HG03095 (cell line): ENCODE measurements at regions not wholly inside any gene's neighbourhood (a gene's known extent, or its start where the extent isn't known, plus 50 kb on each side); places are given as distances from the start of the nearest gene placed in this dataset.
"Not testable (repeated sequence)": the region's sequence is repeated elsewhere in the genome, so short reads cannot be mapped to it uniquely, and the experiment has no call there.

Experiments
- ATAC-seq: cut with Tn5 transposase; IDR thresholded peaks from one replicate; pipeline ENCODE4 v1.9.1; 2021; ENCODE audit warnings: moderate library complexity; ENCODE audit not compliant: unreplicated experiment

DNA sequence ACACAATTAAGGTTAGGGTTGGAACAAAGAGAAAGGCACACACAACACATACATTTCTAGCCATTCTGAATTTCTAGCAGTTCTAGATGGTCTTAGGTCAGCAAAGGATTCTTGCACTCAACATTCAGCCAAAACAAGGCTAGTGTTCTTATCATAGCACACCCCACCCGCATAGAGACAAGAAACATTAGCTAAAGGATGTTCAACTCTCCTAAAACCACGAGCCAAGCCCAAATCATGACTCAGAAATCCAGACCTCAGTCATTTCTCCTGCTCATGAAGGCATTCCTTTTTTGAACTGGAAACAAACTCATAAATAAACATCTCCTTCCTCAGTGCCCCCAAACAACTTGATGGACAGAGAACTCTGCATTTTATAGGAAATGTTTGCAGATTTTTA, 293.0 kb upstream of the NOTCH2NLA start:
- ATAC-seq = not testable (repeated sequence)

DNA sequence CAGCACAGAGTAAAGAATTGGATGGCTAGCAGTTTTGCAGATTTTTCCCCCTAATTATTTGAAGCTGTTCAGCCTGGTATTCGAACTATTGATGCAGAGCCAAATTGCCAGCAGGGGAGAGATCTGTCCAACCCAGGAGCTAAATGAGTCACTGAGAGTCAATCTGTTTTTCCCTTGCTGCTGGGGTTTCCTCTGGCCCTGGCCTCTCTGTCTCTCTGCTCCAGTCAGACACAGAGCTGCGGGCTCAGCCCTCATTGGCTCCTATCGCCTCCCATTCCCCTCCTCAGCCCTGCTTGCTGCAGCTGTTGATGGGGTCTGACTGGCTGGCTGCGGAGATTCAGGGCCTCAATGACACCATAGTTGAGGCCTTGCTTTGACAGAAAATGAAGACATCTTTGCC, 284.9 kb upstream of the NOTCH2NLA start:
- not testable (repeated sequence) for ATAC-seq

DNA sequence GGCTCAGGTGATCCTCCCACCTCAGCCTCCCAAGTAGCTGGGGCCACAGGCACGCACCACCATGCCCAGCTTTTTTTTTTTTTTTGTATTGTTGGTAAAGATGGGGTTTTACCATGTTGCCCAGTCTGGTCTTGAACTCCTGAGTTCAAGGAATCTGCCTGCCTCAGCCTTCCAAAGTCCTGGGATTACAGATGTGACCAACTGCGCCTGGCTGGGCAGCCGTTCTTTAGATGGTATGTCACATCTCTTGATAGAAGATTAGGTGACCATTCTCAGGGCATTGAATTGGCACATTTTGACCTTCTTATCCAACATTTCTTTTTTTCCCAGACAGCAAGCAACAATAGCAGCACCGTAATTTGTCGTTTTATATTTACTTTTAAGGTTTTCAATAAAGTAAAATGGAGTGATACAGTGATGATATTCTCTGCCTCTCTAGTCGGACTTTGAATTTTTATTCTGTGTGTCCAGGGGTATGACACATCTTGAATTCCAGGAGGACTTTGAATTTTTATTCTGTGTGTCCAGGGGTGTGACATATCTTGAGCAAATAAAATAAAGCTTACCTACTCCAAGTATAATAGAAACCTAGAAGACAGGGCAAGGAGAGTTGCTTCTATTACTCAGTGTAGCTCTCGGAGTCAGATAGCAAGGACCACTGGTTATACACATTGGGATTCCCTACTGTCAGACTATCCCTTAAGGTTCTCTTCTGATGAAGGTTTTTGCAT, 282.4 kb upstream of the NOTCH2NLA start:
- not testable (repeated sequence) for ATAC-seq

DNA sequence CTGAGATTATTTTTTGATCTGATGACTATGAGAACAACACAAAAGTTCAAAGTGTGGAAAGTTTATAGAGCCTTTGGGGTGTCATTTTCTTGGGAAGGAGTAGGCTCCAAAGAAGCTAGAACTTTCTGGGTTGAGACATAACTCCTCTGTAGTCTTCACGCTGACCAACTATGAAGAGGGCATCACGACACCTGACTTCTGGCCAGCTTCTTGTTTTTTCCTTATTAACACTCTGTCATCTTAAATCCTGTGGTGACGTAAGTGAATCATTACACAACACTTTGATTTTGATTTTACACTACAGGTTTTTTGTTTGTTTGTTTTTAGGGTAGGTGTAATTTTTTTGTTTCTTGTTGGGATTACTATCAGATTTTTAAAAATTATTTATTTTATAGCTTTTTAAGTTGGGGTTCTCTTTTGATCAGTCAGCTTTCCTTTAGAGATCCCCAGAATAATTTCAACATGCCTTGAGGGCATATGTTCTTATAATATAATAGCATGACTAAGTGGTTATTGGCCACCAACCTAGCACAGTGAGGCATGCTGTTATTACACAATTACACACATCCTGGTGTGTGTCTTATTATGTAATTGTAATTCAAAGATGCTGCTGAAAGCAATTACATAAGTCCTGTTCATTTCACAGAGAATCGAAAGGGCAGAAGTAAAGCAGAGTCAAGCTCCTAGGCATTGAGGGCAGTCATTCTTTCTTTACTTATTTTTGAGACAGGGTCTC, 281.6 kb upstream of the NOTCH2NLA start:
- not testable (repeated sequence) for ATAC-seq

DNA sequence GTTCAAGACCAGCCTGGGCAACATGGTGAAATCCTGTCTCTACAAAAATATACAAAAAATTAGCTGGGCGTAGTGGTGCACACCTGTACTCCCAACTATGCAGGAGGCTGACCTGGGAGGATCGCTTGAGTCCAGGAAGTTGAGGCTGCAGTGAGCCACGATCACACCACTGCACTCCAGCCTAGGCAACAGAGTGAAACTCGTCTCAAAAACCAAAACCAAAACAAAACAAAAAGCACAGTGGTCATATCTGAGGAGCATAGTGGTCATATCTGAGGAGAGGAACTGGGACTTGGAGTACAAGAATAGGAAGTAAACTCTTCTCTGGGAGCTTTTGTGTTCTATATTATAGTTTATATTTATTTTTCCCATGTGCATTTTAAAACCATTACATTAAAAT, 275.3 kb upstream of the NOTCH2NLA start:
- ATAC-seq = not testable (repeated sequence)

DNA sequence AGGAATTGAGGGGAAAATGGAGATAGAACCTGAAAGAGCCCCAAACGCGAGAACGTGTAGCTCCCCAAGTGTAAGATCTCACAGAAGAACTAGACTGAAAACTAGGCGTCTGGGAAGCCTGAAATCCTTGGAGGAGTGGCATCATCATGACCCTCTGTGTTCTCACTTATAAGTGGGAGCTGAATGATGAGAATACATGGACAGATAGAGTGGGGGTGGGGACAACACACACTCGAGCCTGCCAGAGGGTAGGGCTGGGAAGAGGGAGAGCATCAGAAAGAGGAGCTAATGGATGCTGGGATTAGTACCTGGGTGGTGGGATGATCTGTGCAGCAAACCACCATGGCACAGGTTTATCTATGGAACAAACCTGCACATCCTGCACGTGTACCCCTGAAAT, 258.7 kb upstream of the NOTCH2NLA start:
- not testable (repeated sequence) for ATAC-seq

DNA sequence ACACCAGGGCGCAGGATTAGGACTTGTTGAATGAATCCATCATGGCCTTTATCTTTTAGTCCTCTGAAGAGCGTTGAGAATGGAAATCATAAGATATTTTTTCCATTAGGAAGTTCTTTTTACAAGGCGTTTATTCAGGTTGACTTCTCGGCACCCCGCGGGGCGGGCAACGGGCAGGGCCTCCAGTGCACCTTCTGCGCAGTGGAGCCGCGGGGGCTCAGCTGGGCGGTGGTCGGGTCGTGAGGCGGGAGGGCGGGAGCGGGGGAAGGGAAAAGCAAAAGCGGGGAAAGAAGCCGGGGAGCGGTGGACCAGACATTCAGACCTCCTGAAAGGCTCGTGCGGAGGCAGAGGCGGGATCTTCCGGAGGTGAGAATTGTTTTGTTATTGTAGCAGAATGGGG, 258.3 kb upstream of the NOTCH2NLA start:
- ATAC-seq = not testable (repeated sequence)

DNA sequence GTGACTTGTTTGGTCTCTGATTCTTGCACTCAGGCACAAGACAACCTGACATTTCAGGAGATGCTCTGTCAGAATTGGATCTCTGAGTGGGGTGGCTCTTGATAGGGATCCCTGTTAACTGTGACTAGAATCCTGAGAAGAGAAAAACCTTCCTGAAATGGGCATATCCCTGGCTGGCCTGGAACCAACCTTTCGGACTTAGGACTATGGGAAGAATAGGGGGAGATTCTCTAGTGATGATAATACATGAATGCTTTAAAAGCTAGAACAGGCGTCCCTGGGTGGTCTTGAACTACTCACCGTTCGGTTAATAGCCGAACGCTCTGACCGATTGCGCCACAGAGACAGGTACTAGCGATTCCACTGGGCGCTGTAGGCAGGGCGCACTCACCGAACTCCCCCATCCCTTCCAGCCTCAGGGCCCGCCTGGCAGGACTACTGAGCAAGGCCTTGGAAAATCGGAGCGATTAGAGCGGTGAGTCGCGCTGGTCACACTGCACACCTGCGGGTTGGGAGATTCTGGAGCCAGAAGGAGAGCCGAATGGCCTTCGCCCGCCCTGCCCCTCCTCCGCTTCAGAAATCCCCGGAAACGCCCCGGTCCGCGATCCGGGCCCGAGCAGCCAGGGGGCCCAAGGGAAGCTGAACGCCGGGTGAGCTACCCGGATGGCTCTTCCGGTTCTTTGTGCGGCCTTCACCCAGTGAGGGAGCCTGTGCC, 257.6 kb upstream of the NOTCH2NLA start:
- not testable (repeated sequence) for ATAC-seq

DNA sequence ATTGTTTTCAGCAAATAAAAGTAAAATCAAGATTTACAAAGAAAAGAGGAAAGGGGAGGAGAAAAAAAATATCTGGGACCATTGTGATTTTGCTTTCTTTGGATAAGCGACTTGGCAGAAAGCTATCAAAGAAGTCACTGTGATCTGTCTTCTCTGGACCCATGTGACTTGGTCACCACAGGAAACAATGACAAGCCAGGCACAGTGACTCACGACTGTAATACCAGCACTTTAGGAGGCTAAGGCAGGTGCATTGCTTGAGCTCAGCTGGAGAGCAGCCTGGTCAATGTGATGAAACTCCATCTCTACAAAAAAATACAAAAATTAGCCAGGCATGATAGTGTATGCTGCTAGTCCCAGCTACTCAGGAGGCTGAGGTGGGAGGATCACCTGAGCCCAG, 255.4 kb upstream of the NOTCH2NLA start:
- not testable (repeated sequence) for ATAC-seq

DNA sequence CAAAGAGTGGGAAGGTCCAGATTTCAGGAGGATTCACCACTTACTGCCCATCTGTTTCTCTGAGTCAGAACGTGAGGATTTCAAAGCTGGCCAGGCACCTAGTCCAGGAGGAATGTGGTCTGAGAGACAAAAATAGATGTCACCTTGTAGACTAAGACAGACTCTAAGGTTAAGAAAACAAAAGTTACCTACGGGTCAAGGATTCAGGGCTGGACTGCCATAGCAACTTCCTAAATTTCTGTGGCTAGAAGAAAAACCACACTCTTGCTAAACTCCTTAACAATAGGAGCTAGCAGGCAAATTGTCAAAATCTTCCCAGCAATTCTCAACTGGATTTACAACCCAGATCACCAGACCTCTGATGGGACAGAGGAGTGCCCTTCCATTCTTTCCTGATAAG, 250.4 kb upstream of the NOTCH2NLA start:
- ATAC-seq = not testable (repeated sequence)

DNA sequence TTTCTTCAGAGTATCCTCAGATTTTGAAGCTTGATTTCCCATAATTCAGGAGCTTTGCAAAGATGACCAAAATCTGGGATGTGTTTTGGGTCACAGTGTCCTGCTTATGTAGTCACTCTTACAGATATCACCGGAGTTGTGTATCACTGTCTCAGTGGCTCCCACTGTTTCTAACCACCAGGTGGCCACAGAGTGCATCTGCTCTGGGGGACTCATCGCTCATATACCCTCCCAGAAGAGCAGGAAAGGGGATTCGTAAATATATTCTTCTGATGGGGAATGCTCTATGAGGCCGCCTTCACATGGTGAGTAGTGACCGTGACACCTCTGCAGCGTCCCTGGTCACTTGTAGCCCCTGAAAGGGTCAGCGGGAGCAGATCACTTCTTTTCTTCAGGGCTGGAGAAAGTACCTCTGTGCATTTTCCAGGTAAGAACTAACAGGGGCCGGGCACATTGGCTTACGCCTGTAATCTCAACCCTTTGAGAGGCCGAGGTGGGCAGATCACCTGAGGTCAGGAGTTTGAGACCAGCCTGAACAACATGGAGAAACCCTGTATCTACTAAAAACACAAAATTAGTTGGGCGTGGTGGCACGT, 249.4 kb upstream of the NOTCH2NLA start:
- ATAC-seq = not testable (repeated sequence)

DNA sequence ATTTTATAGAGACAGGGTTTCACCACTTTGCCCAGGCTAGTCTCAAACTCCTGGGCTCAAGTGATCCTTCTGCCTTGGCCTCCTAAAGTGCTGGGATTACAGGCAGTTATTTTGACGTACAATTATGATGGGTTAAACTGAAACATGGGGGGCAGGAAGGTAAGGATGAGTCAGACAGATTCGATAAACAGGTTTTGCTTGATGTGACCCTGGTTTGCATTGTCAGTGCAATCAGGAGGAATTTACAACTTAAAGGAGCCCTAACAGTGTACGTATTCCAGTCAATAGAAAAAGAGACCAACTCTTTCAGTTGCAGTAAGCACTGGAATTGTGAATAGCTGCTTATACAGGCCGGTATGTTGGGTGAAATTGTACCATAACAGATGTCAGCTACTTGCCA, 246.3 kb upstream of the NOTCH2NLA start:
- not testable (repeated sequence) for ATAC-seq

DNA sequence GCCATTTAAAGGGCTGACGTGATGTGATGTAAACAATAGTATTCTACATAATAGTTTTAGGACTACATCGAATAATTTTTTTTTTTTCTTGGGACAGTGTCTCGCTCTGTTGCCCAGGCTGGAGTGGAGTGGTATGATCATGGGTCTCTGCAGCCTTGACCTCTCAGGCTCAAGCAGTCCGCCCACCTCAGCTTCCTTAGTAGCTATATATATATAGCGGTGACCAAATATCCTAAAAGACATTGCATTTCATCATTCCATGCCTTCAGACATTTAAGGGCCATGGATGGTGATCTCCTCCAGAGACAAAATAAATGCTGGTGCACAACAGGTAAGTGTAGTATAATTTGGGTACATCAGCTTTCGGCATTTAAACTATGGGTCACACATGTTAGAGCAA, 245.4 kb upstream of the NOTCH2NLA start:
- ATAC-seq = not testable (repeated sequence)

DNA sequence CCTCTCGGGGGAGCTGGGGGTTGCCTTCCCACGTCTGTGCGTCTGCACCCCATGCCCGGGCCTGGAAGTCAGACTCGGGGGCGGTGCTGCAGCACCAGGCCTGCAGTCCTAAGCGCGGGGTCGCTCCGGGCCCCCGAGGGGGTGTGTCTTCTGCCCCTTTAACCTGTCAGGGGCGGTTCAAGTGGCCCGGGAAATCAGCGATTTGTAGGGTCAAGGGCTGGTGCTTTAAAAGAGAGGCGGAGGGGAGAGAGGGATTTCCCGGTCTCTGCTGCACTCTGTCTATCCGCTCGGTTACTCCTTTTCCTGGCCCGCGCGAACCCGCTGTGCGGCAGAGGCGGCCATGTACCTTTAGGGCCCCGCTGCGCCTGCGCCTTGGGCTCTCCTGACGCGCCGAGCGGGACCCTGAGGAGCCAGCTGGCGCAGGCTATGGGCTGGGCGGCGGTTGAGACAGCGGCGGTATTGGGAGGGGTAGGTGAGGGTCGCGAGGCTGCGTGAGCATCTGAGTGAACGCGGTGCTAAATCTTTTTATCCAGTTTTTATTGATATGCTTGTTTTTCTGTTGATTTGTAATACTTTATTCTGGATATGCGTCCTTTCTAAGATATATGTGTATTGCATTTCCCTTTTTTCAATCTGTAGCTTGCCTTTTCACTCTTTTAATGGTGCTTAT, 243.5 kb upstream of the NOTCH2NLA start:
- peak; percentile 89 for ATAC-seq

DNA sequence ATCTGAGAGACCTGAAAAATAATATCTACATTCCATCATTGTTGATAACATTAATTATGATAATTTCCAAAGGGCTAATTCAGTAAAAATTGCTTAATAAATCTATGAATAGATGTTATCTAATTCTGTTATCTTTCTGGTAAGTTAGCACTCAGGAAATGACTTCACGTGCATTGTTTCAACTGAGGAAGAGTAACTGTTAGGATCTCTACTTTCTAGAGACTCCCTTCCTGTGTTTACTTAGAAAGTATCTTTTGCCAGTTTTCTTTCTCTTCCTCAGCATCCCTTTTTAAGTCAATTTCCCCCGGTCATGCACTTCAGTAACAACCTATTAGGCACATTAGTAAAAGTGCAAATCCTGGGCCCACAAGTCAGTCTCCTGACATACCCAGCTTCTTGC, 231.1 kb upstream of the NOTCH2NLA start:
- not testable (repeated sequence) for ATAC-seq

DNA sequence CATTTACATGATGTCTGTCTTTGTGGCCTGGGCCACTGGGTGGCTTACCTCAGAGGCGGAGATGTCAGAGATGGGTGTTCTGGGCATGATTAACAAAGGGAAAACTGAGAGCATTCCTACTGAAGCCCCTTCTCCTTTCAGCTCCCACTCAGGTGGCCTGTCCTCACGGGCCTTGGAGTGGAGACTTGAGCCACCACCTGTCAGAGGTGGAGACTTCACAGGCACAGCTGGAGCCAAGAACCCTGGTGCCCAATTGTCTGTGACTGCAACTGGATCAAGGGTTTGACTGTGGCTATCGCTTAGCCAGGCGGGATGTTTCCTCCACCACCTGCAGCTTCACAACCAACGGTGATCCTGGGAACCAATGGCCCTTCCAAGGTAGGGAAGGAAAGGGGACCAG, 230.5 kb upstream of the NOTCH2NLA start:
- ATAC-seq = not testable (repeated sequence)

DNA sequence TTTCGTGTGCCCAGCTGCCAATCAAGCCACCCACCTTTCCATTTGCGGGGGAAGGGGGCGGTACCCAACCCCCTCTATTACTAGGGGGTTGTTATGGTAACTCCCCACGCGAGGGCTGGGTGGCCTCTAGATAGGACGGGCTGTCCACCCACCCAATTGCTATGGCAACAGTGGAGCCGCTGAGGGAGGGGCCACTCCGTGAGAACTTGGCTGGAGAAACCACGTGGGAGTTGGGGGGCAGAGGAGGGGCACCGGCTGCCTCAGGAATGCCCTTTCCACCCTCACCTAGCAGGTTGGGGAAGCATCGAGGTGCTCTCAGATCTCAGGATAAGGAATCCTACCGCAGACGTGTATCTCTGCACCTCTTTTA, 220.0 kb upstream of the NOTCH2NLA start:
- not testable (repeated sequence) for ATAC-seq

DNA sequence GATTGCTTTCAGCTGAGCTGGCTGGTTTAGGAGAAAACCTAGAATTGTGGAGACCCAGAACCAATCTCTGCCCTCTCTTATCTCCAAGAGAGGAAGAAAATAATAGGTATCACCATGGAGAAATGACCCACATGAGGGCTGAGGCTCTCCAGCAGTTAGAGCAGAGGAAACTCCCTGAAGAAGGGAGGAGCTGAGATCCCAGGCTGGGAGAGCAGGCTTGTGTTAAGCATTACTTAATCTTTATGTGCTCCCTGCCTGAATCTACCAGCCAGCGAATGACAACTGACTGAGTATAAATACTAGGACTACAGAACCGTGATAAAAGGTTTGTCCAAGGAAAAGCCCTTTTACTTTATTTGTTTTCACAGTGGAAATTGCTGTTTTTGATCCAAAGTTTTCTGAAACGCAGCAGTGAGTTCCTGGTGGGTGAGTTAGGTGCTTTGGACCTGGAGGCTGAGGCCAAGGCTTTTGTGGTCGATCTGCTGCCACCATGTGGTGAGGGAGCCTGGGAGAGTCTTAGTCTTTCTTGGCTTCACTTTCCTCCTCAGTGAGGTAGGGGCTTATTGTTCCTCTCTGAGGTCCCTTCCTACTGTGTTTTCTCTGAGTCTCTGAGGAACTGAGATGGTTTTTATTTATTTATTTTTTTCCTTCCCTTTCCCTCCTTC, 219.5 kb upstream of the NOTCH2NLA start:
- ATAC-seq = not testable (repeated sequence)

DNA sequence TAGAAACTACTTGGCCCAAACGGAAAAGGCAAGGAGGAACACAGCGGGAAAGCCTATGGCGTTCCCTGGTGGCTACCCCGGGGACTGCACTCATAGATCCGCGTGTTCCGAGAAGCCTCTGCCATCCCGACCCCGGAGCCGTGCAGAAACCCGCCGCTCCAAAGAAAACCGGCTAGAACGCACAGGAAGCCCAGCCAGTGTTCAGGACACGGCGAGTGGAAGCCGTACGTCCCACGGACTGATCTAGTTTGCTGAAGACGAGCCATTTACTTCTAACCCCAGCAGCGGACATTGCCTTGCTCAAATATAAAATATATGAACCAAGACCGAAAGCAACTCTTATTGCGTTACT, 215.0 kb upstream of the NOTCH2NLA start:
- not testable (repeated sequence) for ATAC-seq
